ENCODE measurements at regions not wholly inside any gene's neighbourhood (a gene's known extent, or its start where the extent isn't known, plus 50 kb on each side); places are given as distances from the start of the nearest gene placed in this dataset.

- H3K27ac ChIP-seq: no peak overlapping the region
- 61 to 68% (median 63%) methylated on average over 2 of the region's 2 CpGs for WGBS, 5 donors
These were observed 166.9 kb upstream of the FOXD3 start for GRCh38 chr1:63155437-63155836.

GRCh38 chr1:63157085-63157484, 165.3 kb upstream of the FOXD3 start:
- Histone ChIP-seq H3K36me3 (no peaks in the 10 kb centered on the region), H3K27ac (no peak overlapping the region), H3K4me1 (no peaks in the 10 kb centered on the region), H3K9me3 (no peaks in the 10 kb centered on the region), H3K4me3 (no peak overlapping the region), H3K27me3 (peaks cover 0 to 16% (median 0%) of the 10 kb centered on the region in 3 donors)
- intact Hi-C loops (cut with DNase I; ENCODE audit: low total_unique reads): no loop called here
- no peak for DNase-seq
- no peak for TF ChIP-seq POLR2AphosphoS5 (IDR thresholded peaks at IDR 0.05)
- WGBS, 5 donors: 81 to 89% (median 86%) methylated on average over 5 of the region's 5 CpGs

More at GRCh38 chr1:63155437-63155836, 166.9 kb upstream of the FOXD3 start:
- TF ChIP-seq EP300 (IDR thresholded peaks at IDR 0.05) (no peak), CTCF (IDR thresholded peaks at IDR 0.05) (no peak), POLR2AphosphoS5 (IDR thresholded peaks at IDR 0.05) (no peak), POLR2A (IDR thresholded peaks at IDR 0.05) (no peak)
- peaks cover 0 to 16% (median 0%) of the 10 kb centered on the region in 3 donors for H3K27me3 ChIP-seq
- DNase-seq: no peak
- H3K4me1 ChIP-seq: no peaks in the 10 kb centered on the region
- intact Hi-C loops (cut with DNase I; ENCODE audit: low total_unique reads): no loop called here
- H3K4me3 ChIP-seq: no peak overlapping the region
- H3K36me3 ChIP-seq: no peaks in the 10 kb centered on the region
- H3K9me3 ChIP-seq: no peaks in the 10 kb centered on the region

GRCh38 chr1:63169057-63169456, 153.3 kb upstream of the FOXD3 start:
- H3K4me3 ChIP-seq: no peak overlapping the region
- TF ChIP-seq POLR2AphosphoS5 (IDR thresholded peaks at IDR 0.05) (no peak), POLR2A (IDR thresholded peaks at IDR 0.05) (no peak)
- H3K4me1 ChIP-seq: no peaks in the 10 kb centered on the region
- no peak overlapping the region for H3K27ac ChIP-seq
- intact Hi-C loops (cut with DNase I; ENCODE audit: low total_unique reads): no loop called here
- H3K9me3 ChIP-seq: no peaks in the 10 kb centered on the region
- DNase-seq: no peak
- H3K36me3 ChIP-seq: no peaks in the 10 kb centered on the region
- WGBS, 5 donors: 64 to 76% (median 69%) methylated on average over 6 of the region's 6 CpGs
- no peaks in the 10 kb centered on the region for H3K27me3 ChIP-seq

- Histone ChIP-seq H3K4me1 (no peaks in the 10 kb centered on the region), H3K4me3 (no peak overlapping the region), H3K9me3 (no peaks in the 10 kb centered on the region), H3K36me3 (no peaks in the 10 kb centered on the region), H3K27ac (no peak overlapping the region), H3K27me3 (no peaks in the 10 kb centered on the region)
- intact Hi-C loops (cut with DNase I; ENCODE audit: low total_unique reads): no loop called here
- no peak for DNase-seq
- TF ChIP-seq EP300 (IDR thresholded peaks at IDR 0.05) (no peak), POLR2A (IDR thresholded peaks at IDR 0.05) (no peak), POLR2AphosphoS5 (IDR thresholded peaks at IDR 0.05) (no peak)
- WGBS, 5 donors: 20 to 56% (median 33%) methylated on average over 1 of the region's 1 CpG
These were observed 149.2 kb upstream of the FOXD3 start for GRCh38 chr1:63173161-63173560.

GRCh38 chr1:63189677-63190076, 132.7 kb upstream of the FOXD3 start:
- TF ChIP-seq CTCF (IDR thresholded peaks at IDR 0.05) (no peak), POLR2AphosphoS5 (IDR thresholded peaks at IDR 0.05) (no peak), EP300 (IDR thresholded peaks at IDR 0.05) (no peak), POLR2A (IDR thresholded peaks at IDR 0.05) (no peak)
- Histone ChIP-seq H3K36me3 (no peaks in the 10 kb centered on the region), H3K4me1 (no peaks in the 10 kb centered on the region), H3K27ac (no peak overlapping the region), H3K4me3 (no peak overlapping the region), H3K27me3 (no peaks in the 10 kb centered on the region), H3K9me3 (no peaks in the 10 kb centered on the region)
- 5 to 23% (median 16%) methylated on average over 1 of the region's 1 CpG for WGBS, 5 donors
- DNase-seq: peak in 1 of 2 donors; percentile 7
- intact Hi-C loops (cut with DNase I; ENCODE audit: low total_unique reads): no loop called here

- no peaks in the 10 kb centered on the region for H3K27me3 ChIP-seq
- no peak for DNase-seq
- TF ChIP-seq POLR2A (IDR thresholded peaks at IDR 0.05) (no peak), CTCF (IDR thresholded peaks at IDR 0.05) (no peak), POLR2AphosphoS5 (IDR thresholded peaks at IDR 0.05) (no peak), EP300 (IDR thresholded peaks at IDR 0.05) (no peak)
- H3K9me3 ChIP-seq: no peaks in the 10 kb centered on the region
- H3K4me3 ChIP-seq: no peak overlapping the region
- no peaks in the 10 kb centered on the region for H3K36me3 ChIP-seq
- H3K4me1 ChIP-seq: no peaks in the 10 kb centered on the region
- no peak overlapping the region for H3K27ac ChIP-seq
- 22 to 45% (median 40%) methylated on average over 2 of the region's 2 CpGs for WGBS, 5 donors
- intact Hi-C loops (cut with DNase I; ENCODE audit: low total_unique reads): no loop called here
These were observed 132.2 kb upstream of the FOXD3 start for GRCh38 chr1:63190171-63190570.
